SK-N-SH (cell line): ENCODE measurements at regions not wholly inside any gene's neighbourhood (a gene's known extent, or its start where the extent isn't known, plus 50 kb on each side); places are given as distances from the start of the nearest gene placed in this dataset.

Experiments
- CTCF ChIA-PET: fragments of 300-600, 350-600 bp; formaldehyde crosslinking; extraction: SDS; loops from one replicate; lab custom pipeline; 2021; lab: Yijun Ruan, JAX
- POLR2A ChIA-PET: fragments of 350-600 bp; sonication (Branson Sonifier 250); formaldehyde crosslinking; extraction: SDS; loops from one replicate; lab custom pipeline; 2020; ENCODE audit warnings: antibody characterized with exemption, inconsistent platforms; lab: Yijun Ruan, JAX
- DNase-seq: peaks from one replicate; pipeline ENCODE4 v3.0.0; 2012
- H2AFZ ChIP-seq: fragments of 200-600 bp; sonication (generic); 2 replicates; pipeline ENCODE4 v1.8.1; 2016; ENCODE audit warnings: antibody characterized with exemption, mild to moderate bottlenecking, low read depth
- H3F3A ChIP-seq: fragments of 200-600 bp; sonication (generic); replicated peaks from 2 replicates; pipeline ENCODE3; 2016; ENCODE audit warnings: antibody characterized with exemption, mild to moderate bottlenecking; ENCODE audit not compliant: insufficient read depth
- H3K27ac ChIP-seq, 2 experiments: fragments of 200-500 bp in 1 of 2; fragments of 200-600 bp in 1 of 2; sonication (Bioruptor generic) in 1 of 2; sonication (generic), shearing (Covaris generic) in 1 of 2; 2 replicates each; pipeline versions ENCODE4 v1.5.1 to v1.6.1; 2014 to 2016; ENCODE audit warnings: low read depth in 2 of 2, inconsistent platforms in 1 of 2, low read length in 1 of 2, mild to moderate bottlenecking in 1 of 2, mixed read lengths in 1 of 2
- H3K27me3 ChIP-seq: fragments of 200-600 bp; sonication (generic), shearing (Covaris generic); 2 replicates; pipeline ENCODE4 v1.6.1; 2016; ENCODE audit warnings: mixed run types; ENCODE audit not compliant: insufficient read depth
- H3K36me3 ChIP-seq, 2 experiments: fragments of 200-500 bp in 1 of 2; fragments of 200-600 bp in 1 of 2; sonication (Bioruptor generic) in 1 of 2; sonication (generic) in 1 of 2; replicated peaks in 1 of 2; 2 replicates each; pipeline versions ENCODE3 to v1.5.1; 2014 to 2016; ENCODE audit warnings: low read length in 1 of 2, mild to moderate bottlenecking in 1 of 2; ENCODE audit not compliant: insufficient read depth in 2 of 2, control insufficient read depth in 1 of 2
- H3K4me1 ChIP-seq, 2 experiments: fragments of 200-500 bp in 1 of 2; fragments of 200-600 bp in 1 of 2; sonication (Bioruptor generic) in 1 of 2; sonication (generic), shearing (Covaris generic) in 1 of 2; 2 replicates each; pipeline versions ENCODE4 v1.5.1 to v1.6.1; 2014 to 2016; ENCODE audit warnings: low read depth in 1 of 2, low read length in 1 of 2, mixed run types in 1 of 2; ENCODE audit not compliant: insufficient read depth in 2 of 2, control insufficient read depth in 1 of 2
- H3K4me2 ChIP-seq: fragments of 200-600 bp; sonication (generic), shearing (Covaris generic); 2 replicates; pipeline ENCODE4 v1.6.1; 2017; ENCODE audit warnings: mixed run types
- H3K4me3 ChIP-seq, 2 experiments: fragments of 200-500 bp in 1 of 2; fragments of 200-600 bp in 1 of 2; sonication (Bioruptor generic) in 1 of 2; sonication (generic), shearing (Covaris generic) in 1 of 2; 2 replicates each; pipeline versions ENCODE4 v1.5.1 to v1.8.1; 2014 to 2016; ENCODE audit warnings: low read depth in 2 of 2, inconsistent platforms in 1 of 2, low read length in 1 of 2, mild to moderate bottlenecking in 1 of 2, mixed read lengths in 1 of 2, moderate library complexity in 1 of 2
- H3K79me2 ChIP-seq: fragments of 200-600 bp; sonication (generic); 2 replicates; pipeline ENCODE4 v1.8.1; 2017; ENCODE audit warnings: mild to moderate bottlenecking; ENCODE audit not compliant: insufficient read depth
- H3K9ac ChIP-seq: fragments of 200-600 bp; sonication (generic); 2 replicates; pipeline ENCODE4 v1.6.1; 2017; ENCODE audit warnings: mixed run types
- H3K9me2 ChIP-seq: fragments of 200-600 bp; sonication (generic); 2 replicates; pipeline ENCODE4 v1.6.1; 2017; ENCODE audit warnings: mixed run types
- H3K9me3 ChIP-seq: fragments of 200-600 bp; sonication (generic); 2 replicates; pipeline ENCODE4 v1.6.1; 2017; ENCODE audit warnings: mixed run types, mild to moderate bottlenecking, moderate library complexity
- H4K20me1 ChIP-seq: fragments of 200-600 bp; sonication (generic); 2 replicates; pipeline ENCODE4 v1.6.1; 2017; ENCODE audit warnings: mild to moderate bottlenecking, mixed run types; ENCODE audit not compliant: insufficient read depth
- CHD2 ChIP-seq: fragments of 150-350 bp; IDR thresholded peaks from 2 replicates; pipeline ENCODE4 v1.6.1; 2018; ENCODE audit warnings: low read length; ENCODE audit not compliant: partially characterized antibody
- CTCF ChIP-seq: fragments of 200-600 bp; sonication (generic); IDR thresholded peaks from 2 replicates; pipeline ENCODE4 v1.6.1; 2017; ENCODE audit warnings: antibody characterized with exemption, mild to moderate bottlenecking, moderate library complexity
- EZH2phosphoT487 ChIP-seq: fragments of 200-600 bp; sonication (generic); IDR thresholded peaks from 2 replicates; pipeline ENCODE4 v1.6.1; 2017; ENCODE audit warnings: low read depth, mixed run types, mild to moderate bottlenecking, antibody characterized with exemption, moderate library complexity, borderline replicate concordance
- FOSL2 ChIP-seq: IDR thresholded peaks from 2 replicates; pipeline ENCODE4 v1.4.0; 2012; ENCODE audit warnings: low read depth, mild to moderate bottlenecking, moderate library complexity, borderline replicate concordance
- GABPA ChIP-seq: IDR thresholded peaks from 2 replicates; pipeline ENCODE4 v1.4.0; 2012; ENCODE audit warnings: low read depth, mild to moderate bottlenecking
- GATA2 ChIP-seq: sonication (generic); formaldehyde crosslinking; IDR thresholded peaks from 2 replicates; pipeline ENCODE4 v1.5.0; 2020; ENCODE audit warnings: mild to moderate bottlenecking, missing genetic modification reagents
- MAX ChIP-seq: IDR thresholded peaks from 2 replicates; pipeline ENCODE4 v1.4.0; 2012; ENCODE audit warnings: low read depth
- MEF2A ChIP-seq: IDR thresholded peaks from 2 replicates; pipeline ENCODE4 v1.4.0; 2012; ENCODE audit warnings: low read depth, borderline replicate concordance
- NRF1 ChIP-seq: IDR thresholded peaks from 2 replicates; pipeline ENCODE4 v1.6.1; 2012; ENCODE audit warnings: low read depth, mild to moderate bottlenecking, low read length
- PBX3 ChIP-seq: IDR thresholded peaks from 2 replicates; pipeline ENCODE4; 2012
- RFX5 ChIP-seq: IDR thresholded peaks from 2 replicates; pipeline ENCODE4 v1.6.1; 2012; ENCODE audit warnings: mild to moderate bottlenecking, improper control_type of control experiment, low read length
- SIN3A ChIP-seq: IDR thresholded peaks from 2 replicates; pipeline ENCODE4 v1.6.1; 2012; ENCODE audit warnings: low read depth, mild to moderate bottlenecking, low read length, moderate library complexity, borderline replicate concordance
- SMC3 ChIP-seq: IDR thresholded peaks from 2 replicates; pipeline ENCODE4 v1.6.1; 2012; ENCODE audit warnings: low read depth, low read length, improper control_type of control experiment
- TAF1 ChIP-seq: IDR thresholded peaks from 2 replicates; pipeline ENCODE4 v1.6.1; 2012; ENCODE audit warnings: low read depth, mild to moderate bottlenecking, low read length, moderate library complexity, borderline replicate concordance
- TEAD4 ChIP-seq: IDR thresholded peaks from 2 replicates; pipeline ENCODE4 v1.4.0; 2012; ENCODE audit warnings: mild to moderate bottlenecking, borderline replicate concordance; ENCODE audit not compliant: insufficient read depth
- USF1 ChIP-seq: IDR thresholded peaks from 2 replicates; pipeline ENCODE4 v1.4.0; 2012; ENCODE audit warnings: low read depth, borderline replicate concordance
- WGBS: methylation state at CpG from one replicate; pipeline ENCODE4 v1.1.6; 2017; ENCODE audit warnings: low lambda C conversion rate; 5-methylcytosine and 5-hydroxymethylcytosine counted together

GRCh38 chr3:89619263-89619662 lies 511.8 kb downstream of the EPHA3 start:
- Histone ChIP-seq H3K4me1 (no peaks in the 10 kb centered on the region), H3K9me2 (no peaks in the 10 kb centered on the region), H3K9ac (no peak overlapping the region), H3K27ac (no peak overlapping the region), H3K9me3 (no peaks in the 10 kb centered on the region), H2AFZ (no peak overlapping the region), H3K4me2 (no peak overlapping the region), H3F3A (no peaks in the 10 kb centered on the region), H3K27me3 (no peaks in the 10 kb centered on the region), H3K4me3 (no peak overlapping the region), H3K79me2 (no peaks in the 10 kb centered on the region), H3K36me3 (no peaks in the 10 kb centered on the region), H4K20me1 (no peaks in the 10 kb centered on the region)
- 3% methylated on average over 1 of the region's 1 CpG for WGBS
- TF ChIP-seq TAF1: no peak
- no peak for TF ChIP-seq SMC3
- TF ChIP-seq FOSL2: no peak
- no peak for TF ChIP-seq MAX
- TF ChIP-seq PBX3: no peak
- TF ChIP-seq MEF2A: no peak
- no peak for TF ChIP-seq EZH2phosphoT487
- no peak for TF ChIP-seq CTCF
- no peak for TF ChIP-seq RFX5
- TF ChIP-seq GABPA: no peak
- TF ChIP-seq NRF1: no peak
- no peak for TF ChIP-seq USF1
- no peak for TF ChIP-seq TEAD4
- TF ChIP-seq CHD2: no peak
- TF ChIP-seq GATA2: no peak
- no peak for TF ChIP-seq SIN3A
- ChIA-PET CTCF (no interaction called here), POLR2A (no interaction called here)
- no peak for DNase-seq
